GM12878 (cell line): ENCODE measurements at regions not wholly inside any gene's neighbourhood (a gene's known extent, or its start where the extent isn't known, plus 50 kb on each side); places are given as distances from the start of the nearest gene placed in this dataset.

Experiments
- ATAC-seq: fragments of 200-7000 bp; cut with Tn5 transposase; 3 replicates; pipeline ENCODE4 v1.9.1; 2020; ENCODE audit warnings: mild to moderate bottlenecking, moderate library complexity
- BruUV-seq: library from RNA; stranded (reverse); fragments of 400-500 nt; replicated peaks from 2 replicates; lab custom pipeline; 2021; lab: Mats Ljungman, UMichigan
- CTCF ChIA-PET: fragments of 300-600 bp; sonication (Branson Sonifier 250); formaldehyde crosslinking; extraction: SDS; loops from one replicate; lab custom pipeline; 2021; ENCODE audit warnings: inconsistent platforms; lab: Yijun Ruan, JAX
- POLR2A ChIA-PET: fragments of 350-600 bp; formaldehyde crosslinking; extraction: SDS; loops from one replicate; lab custom pipeline; 2021; ENCODE audit warnings: inconsistent platforms; lab: Charles Lee
- RAD21 ChIA-PET: fragments of 300-600 bp; sonication (Branson Sonifier 250); formaldehyde crosslinking; loops from one replicate; lab custom pipeline; 2023; ENCODE audit warnings: antibody characterized with exemption; ENCODE audit not compliant: unreplicated experiment; lab: Charles Lee
- SMC1A ChIA-PET: fragments of 300-600 bp; sonication (Branson Sonifier 250); formaldehyde crosslinking; loops from one replicate; lab custom pipeline; 2023; ENCODE audit not compliant: unreplicated experiment, uncharacterized antibody; lab: Charles Lee
- DNase-seq: peaks from one replicate; pipeline ENCODE4 v3.0.0-alpha.2; 2011; ENCODE audit warnings: low read depth, low spot score
- FAIRE-seq: peaks from 3 replicates; lab custom pipeline; 2011; peaks lifted over from hg19 to GRCh38; lab: Jason Lieb, UNC
- H2AFZ ChIP-seq: 2 replicates; pipeline ENCODE4 v1.6.0; 2011; ENCODE audit warnings: low read depth, low read length, control low read depth; ENCODE audit not compliant: control insufficient read depth
- H3K27ac ChIP-seq: 2 replicates; pipeline ENCODE4 v1.5.1; 2011; ENCODE audit warnings: control low read depth; ENCODE audit not compliant: control insufficient read depth, insufficient read depth
- H3K27me3 ChIP-seq, 2 experiments: replicated peaks in 1 of 2; 2 replicates each; pipeline versions ENCODE4 v1.6.0 to v1.6.1; 2011; ENCODE audit warnings: low read length in 1 of 2; ENCODE audit not compliant: control insufficient read depth in 2 of 2, insufficient read depth in 2 of 2
- H3K36me3 ChIP-seq, 2 experiments: 2 replicates each; pipeline ENCODE4 v1.5.1; 2011; ENCODE audit warnings: low read length in 1 of 2; ENCODE audit not compliant: control insufficient read depth in 2 of 2, insufficient read depth in 2 of 2
- H3K4me1 ChIP-seq: 2 replicates; pipeline ENCODE4 v1.6.1; 2011; ENCODE audit warnings: mild to moderate bottlenecking, low read length, moderate library complexity, mixed read lengths; ENCODE audit not compliant: control insufficient read depth, insufficient read depth
- H3K4me2 ChIP-seq: 2 replicates; pipeline ENCODE4 v1.6.0; 2011; ENCODE audit warnings: control low read depth; ENCODE audit not compliant: control insufficient read depth, insufficient read depth
- H3K4me3 ChIP-seq: fragments of 200-600 bp; sonication (generic); 2 replicates; pipeline ENCODE4 v1.5.1; 2016
- H3K79me2 ChIP-seq: 2 replicates; pipeline ENCODE4 v1.6.0; 2011; ENCODE audit warnings: low read length; ENCODE audit not compliant: control insufficient read depth, insufficient read depth
- H3K9ac ChIP-seq: 2 replicates; pipeline ENCODE4 v1.8.0; 2011; ENCODE audit warnings: low read length, control low read depth, mixed read lengths; ENCODE audit not compliant: control insufficient read depth, insufficient read depth
- H3K9me3 ChIP-seq: replicated peaks from 3 replicates; pipeline ENCODE4 v1.5.1; 2011; ENCODE audit warnings: mild to moderate bottlenecking, low read length; ENCODE audit not compliant: control insufficient read depth, insufficient read depth
- H4K20me1 ChIP-seq: 2 replicates; pipeline ENCODE4 v1.6.0; 2011; ENCODE audit not compliant: control insufficient read depth, insufficient read depth
- BACH1 ChIP-seq: fragments of 450-650 bp; IDR thresholded peaks from 2 replicates; pipeline ENCODE4 v1.6.1; 2017; ENCODE audit warnings: mild to moderate bottlenecking, borderline replicate concordance
- MEF2A ChIP-seq: IDR thresholded peaks from 2 replicates; pipeline ENCODE4 v1.6.1; 2011; ENCODE audit warnings: low read depth, mild to moderate bottlenecking, low read length, moderate library complexity; ENCODE audit not compliant: insufficient read depth
- STAT1 ChIP-seq: fragments of 450-650 bp; conservative IDR thresholded peaks from 2 replicates; pipeline ENCODE4 v1.6.1; 2014; ENCODE audit warnings: antibody characterized with exemption, mild to moderate bottlenecking
- ZBED1 ChIP-seq: IDR thresholded peaks from 2 replicates; pipeline ENCODE4 v1.6.1; 2016; ENCODE audit warnings: borderline replicate concordance
- WGBS: methylation state at CpG from one replicate; pipeline ENCODE4 v1.1.6; 2016; ENCODE audit warnings: low lambda C conversion rate; ENCODE audit not compliant: insufficient replicate concordance, insufficient coverage; ENCODE audit errors: missing lambda C conversion rate; 5-methylcytosine and 5-hydroxymethylcytosine counted together
- in situ Hi-C: fragments of 300-500 bp; cut with MboI; formaldehyde crosslinking; loops from 9 replicates; pipeline ENCODE4 v1.14.3; 2018; ENCODE audit warnings: mixed read lengths
- intact Hi-C: fragments of 100-400 bp; cut with micrococcal nuclease; formaldehyde crosslinking; loops from one replicate; pipeline ENCODE4 v1.14.2; 2022; ENCODE audit not compliant: unreplicated experiment
- TF ChIP-seq, protein P1 (sequence below): fragments of 450-650 bp; IDR thresholded peaks from 2 replicates; pipeline ENCODE4 v1.6.1; 2016; ENCODE audit warnings: mild to moderate bottlenecking

DNA sequence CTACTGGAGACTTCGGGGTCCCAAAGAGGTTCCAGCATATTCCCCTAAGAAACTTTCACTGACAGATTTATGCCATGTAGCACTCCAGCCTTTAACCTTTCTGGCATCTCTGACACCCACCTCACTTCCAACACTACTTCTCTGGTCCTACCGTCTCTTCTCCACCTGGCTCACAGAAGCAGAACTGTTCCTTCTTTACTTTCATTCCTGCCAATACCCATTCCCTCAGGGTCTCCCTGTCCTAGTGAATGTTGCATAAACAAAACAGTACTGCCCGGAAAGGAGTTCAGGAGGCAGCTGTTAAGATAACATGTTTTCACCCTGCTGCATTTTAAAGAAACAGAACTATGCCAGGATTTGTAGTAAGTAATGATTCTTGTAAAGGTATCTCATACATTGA lies 136.0 kb upstream of the MIR17HG start:
- peaks cover 0 to 4% of the 10 kb centered on the region in 2 experiments; a peak in 1 of 4 replicates for H3K27me3 ChIP-seq
- FAIRE-seq (no peak), DNase-seq (no peak), ATAC-seq (no peak)
- TF ChIP-seq, protein P1, sequence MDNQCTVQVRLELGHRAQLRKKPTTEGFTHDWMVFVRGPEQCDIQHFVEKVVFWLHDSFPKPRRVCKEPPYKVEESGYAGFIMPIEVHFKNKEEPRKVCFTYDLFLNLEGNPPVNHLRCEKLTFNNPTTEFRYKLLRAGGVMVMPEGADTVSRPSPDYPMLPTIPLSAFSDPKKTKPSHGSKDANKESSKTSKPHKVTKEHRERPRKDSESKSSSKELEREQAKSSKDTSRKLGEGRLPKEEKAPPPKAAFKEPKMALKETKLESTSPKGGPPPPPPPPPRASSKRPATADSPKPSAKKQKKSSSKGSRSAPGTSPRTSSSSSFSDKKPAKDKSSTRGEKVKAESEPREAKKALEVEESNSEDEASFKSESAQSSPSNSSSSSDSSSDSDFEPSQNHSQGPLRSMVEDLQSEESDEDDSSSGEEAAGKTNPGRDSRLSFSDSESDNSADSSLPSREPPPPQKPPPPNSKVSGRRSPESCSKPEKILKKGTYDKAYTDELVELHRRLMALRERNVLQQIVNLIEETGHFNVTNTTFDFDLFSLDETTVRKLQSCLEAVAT, result no peak
- TF ChIP-seq STAT1 (no peak), MEF2A (no peak)
- H3K4me3 ChIP-seq, result no peak overlapping the region
- in situ Hi-C loops, result no loop called here
- WGBS, result 14% methylated on average over 3 of the region's 3 CpGs
- H2AFZ ChIP-seq, result no peak overlapping the region
- no peak overlapping the region for H3K4me2 ChIP-seq
- no peak overlapping the region for H3K27ac ChIP-seq
- H3K9me3 ChIP-seq, result no peaks in the 10 kb centered on the region
- H4K20me1 ChIP-seq, result no peaks in the 10 kb centered on the region
- POLR2A ChIA-PET, result no interaction called here
- BruUV-seq, result no TSS peak
- SMC1A ChIA-PET, result interaction anchor here (0.6 to 1.6 kb wide), 2 partner anchors 162 to 430 kb away, joined by 3 read pairs; no protein-coding TSS in a partner anchor
- CTCF ChIA-PET, result no interaction called here
- RAD21 ChIA-PET, result no interaction called here
- H3K79me2 ChIP-seq, result no peaks in the 10 kb centered on the region
- H3K9ac ChIP-seq, result no peak overlapping the region
- intact Hi-C loops, result no loop called here
- no peaks in the 10 kb centered on the region for H3K4me1 ChIP-seq
- no peaks in the 10 kb centered on the region for H3K36me3 ChIP-seq

DNA sequence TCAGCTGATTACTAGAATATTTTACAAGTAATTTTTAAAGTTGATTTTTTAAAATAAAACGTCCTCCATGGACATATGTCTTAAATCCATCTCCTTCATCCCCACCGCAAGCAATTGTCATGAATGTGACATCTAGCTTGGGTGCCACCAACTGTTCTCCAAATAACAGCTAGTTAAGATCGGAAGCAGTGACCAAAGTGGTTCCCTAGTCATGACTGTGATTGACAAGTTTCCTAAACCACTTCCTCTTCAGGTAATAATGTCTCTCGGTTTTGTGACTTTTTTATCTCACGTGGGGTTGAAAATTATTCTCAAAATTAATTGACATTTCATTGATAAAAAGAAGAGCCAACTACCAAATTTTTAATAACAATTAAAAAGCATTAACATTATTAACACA lies 135.3 kb upstream of the MIR17HG start:
- H3K27ac ChIP-seq, result no peak overlapping the region
- no peaks in the 10 kb centered on the region for H4K20me1 ChIP-seq
- ChIA-PET CTCF (no interaction called here), POLR2A (no interaction called here), RAD21 (no interaction called here), SMC1A (interaction anchor here (0.6 to 1.6 kb wide), 2 partner anchors 161 to 429 kb away, joined by 3 read pairs; no protein-coding TSS in a partner anchor)
- intact Hi-C loops, result no loop called here
- DNase-seq, result no peak
- FAIRE-seq, result no peak
- 0% methylated on average over 5 of the region's 5 CpGs for WGBS
- H2AFZ ChIP-seq, result no peak overlapping the region
- no peak for TF ChIP-seq ZBED1
- no peak for TF ChIP-seq BACH1
- H3K4me1 ChIP-seq, result no peaks in the 10 kb centered on the region
- H3K4me3 ChIP-seq, result no peak overlapping the region
- no TSS peak for BruUV-seq
- H3K9me3 ChIP-seq, result no peaks in the 10 kb centered on the region
- H3K27me3 ChIP-seq, result peaks cover 0 to 4% of the 10 kb centered on the region in 2 experiments; a peak in 1 of 4 replicates
- no peaks in the 10 kb centered on the region for H3K36me3 ChIP-seq
- H3K4me2 ChIP-seq, result no peak overlapping the region
- in situ Hi-C loops, result no loop called here
- H3K79me2 ChIP-seq, result no peaks in the 10 kb centered on the region
- no peak overlapping the region for H3K9ac ChIP-seq
- ATAC-seq, result no peak
